GM12872 (cell line): ENCODE measurements at regions not wholly inside any gene's neighbourhood (a gene's known extent, or its start where the extent isn't known, plus 50 kb on each side); places are given as distances from the start of the nearest gene placed in this dataset.

Experiments
- TF ChIP-seq, protein P1 (sequence below): IDR thresholded peaks from 3 replicates; pipeline ENCODE4 v1.5.1; 2011; ENCODE audit warnings: low read depth, mild to moderate bottlenecking, low read length, moderate library complexity; ENCODE audit not compliant: insufficient read depth

DNA sequence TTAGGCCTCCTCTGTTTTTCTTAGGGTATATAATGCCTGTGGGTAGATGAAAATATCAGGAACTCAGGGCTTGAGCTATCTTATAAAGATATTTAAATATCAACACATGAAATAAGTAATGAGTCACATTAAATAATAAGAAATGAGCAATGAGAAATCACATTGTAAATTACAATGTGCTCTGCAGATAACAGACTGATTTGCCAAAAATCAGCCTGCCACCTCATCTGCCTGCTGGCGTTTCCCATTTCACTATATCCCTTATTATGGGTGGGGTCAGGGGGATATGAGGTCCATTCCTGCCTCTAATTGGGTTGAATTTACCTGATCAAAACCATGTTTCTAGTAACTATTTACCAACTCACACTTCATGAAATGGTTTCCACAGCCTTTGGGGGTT, 335.2 kb downstream of the CDC5L start:
- TF ChIP-seq, protein P1, sequence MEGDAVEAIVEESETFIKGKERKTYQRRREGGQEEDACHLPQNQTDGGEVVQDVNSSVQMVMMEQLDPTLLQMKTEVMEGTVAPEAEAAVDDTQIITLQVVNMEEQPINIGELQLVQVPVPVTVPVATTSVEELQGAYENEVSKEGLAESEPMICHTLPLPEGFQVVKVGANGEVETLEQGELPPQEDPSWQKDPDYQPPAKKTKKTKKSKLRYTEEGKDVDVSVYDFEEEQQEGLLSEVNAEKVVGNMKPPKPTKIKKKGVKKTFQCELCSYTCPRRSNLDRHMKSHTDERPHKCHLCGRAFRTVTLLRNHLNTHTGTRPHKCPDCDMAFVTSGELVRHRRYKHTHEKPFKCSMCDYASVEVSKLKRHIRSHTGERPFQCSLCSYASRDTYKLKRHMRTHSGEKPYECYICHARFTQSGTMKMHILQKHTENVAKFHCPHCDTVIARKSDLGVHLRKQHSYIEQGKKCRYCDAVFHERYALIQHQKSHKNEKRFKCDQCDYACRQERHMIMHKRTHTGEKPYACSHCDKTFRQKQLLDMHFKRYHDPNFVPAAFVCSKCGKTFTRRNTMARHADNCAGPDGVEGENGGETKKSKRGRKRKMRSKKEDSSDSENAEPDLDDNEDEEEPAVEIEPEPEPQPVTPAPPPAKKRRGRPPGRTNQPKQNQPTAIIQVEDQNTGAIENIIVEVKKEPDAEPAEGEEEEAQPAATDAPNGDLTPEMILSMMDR = no peak

DNA sequence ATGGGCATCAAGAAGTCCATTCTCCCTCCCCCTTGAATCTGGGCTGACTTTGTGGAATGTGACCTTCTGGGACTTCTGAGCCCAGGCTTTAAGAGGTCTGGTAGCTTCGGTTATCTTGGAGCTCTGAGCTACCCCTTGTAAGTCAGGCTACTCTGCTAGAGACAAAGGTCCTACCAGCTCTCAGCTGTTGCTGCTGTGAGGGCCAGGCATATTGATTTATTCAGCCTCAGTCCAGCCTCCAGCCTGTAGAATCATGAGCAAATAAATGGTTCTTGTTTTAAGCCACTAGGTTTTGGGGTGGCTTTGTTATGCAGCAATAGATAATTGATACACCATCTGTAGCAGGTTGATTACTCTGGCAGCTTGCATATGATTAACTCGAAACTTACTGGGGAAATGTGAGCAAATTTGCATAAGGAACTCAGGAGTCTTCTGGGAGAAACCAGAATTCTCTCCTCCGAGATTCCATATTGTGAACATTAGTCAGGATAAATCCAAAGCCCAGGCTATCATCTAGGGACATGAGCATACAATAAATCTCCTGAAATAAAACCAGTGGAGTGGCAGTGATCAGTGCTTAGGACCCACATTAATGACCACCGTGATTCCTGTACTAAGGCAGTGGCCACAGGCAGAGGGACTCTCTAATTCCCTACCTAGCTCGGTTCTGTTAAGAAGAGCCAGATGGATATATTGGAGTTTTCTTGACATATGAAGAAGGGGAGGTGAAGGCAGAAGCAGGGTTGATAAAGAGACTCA, 336.1 kb downstream of the CDC5L start:
- TF ChIP-seq, protein P1 = no peak

DNA sequence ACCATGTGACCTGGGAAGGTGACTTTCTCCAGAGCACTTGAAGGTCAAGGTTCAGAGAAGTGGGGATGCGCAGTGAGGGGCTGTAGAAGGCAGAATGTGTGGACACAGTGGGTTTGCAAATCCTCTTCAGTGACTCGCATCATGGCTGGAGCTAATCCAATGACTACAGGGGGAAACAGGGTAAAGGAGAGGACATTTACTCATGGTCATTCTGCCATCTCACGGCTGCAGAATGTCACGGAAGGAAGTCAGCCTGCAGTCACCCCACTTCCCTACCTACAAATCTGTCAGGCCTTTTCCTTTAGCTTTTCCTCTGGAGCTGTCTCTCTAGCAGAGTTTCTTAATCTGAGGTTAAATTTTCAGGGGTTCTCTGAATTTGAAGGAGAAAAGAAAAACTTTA, 337.6 kb downstream of the CDC5L start:
- TF ChIP-seq, protein P1 = no peak

DNA sequence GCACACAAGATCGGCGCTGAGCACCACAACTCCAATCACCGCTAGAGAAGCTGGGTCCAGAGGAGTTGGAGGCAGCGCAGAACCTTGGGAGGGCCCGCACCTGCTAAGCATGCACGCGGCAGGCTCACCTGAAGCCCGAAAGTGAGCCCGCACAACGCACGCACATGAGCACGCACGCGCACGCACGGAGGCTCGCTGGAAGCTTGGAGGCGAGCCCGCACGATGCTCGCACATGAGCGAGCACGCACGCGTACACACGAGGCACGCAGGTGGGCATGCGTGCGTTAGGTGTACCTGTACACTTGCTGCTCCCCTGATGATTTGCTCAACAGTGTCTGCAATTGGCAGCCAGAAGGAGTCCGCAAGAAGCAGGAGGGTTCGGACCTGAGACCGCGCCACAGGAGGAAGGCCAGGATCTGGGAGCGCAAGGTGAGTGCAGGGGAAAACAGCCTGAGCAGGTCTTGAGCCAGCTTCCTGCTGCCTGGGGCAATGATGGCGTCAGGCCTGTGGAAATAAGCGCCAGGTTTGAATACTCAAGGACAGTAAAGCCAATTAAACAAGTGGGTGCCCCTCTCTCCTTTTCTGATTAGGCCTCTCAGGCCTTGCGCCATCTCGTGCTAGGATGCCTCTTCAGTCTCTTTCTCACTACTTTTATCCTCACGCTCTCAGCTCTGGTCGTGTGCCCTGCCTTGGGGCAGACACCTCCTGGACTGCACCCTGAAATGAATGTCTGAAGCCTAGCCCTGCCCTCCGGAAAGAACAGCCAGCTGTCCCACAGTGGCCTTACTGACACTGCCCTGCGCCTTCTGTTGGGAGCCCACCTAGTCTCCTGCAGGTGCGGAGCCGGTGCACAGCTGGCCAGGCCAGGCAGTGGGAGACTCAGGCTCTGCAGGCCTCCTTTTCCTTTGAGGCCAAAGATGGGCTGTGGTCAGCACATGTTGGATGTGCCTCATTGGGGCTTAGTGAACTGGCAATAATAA, 340.4 kb downstream of the CDC5L start:
- TF ChIP-seq, protein P1 = no peak

DNA sequence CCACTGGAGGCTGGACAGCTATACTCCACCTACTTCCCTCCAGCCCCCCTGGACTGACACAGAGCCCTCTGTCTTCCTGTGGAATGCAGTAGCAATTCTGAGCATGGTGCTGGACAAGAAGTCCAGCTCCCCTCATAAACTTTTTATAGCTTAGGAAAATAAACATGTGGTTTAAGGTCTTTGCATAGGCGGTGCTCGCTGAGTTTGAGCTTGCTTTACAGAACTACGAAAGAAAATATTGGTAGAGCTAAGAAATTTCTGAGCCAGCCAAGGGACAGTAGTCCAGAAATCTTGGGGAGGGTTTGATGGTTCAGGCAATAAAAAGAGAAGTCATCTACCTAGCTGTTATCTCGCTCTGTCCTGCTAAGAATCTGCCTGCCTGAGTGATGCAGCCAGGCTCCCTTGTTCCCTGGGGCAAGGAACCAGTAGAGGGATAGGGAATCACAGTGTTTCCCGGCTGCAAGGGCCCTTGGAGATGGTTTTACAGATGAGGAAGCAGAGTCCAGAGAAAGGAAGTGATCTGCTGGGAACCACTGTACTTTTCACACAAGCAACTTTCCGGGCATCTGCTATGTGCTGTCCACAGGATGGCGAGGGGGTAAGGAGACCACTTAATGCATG, 343.4 kb downstream of the CDC5L start:
- TF ChIP-seq, protein P1 = no peak

DNA sequence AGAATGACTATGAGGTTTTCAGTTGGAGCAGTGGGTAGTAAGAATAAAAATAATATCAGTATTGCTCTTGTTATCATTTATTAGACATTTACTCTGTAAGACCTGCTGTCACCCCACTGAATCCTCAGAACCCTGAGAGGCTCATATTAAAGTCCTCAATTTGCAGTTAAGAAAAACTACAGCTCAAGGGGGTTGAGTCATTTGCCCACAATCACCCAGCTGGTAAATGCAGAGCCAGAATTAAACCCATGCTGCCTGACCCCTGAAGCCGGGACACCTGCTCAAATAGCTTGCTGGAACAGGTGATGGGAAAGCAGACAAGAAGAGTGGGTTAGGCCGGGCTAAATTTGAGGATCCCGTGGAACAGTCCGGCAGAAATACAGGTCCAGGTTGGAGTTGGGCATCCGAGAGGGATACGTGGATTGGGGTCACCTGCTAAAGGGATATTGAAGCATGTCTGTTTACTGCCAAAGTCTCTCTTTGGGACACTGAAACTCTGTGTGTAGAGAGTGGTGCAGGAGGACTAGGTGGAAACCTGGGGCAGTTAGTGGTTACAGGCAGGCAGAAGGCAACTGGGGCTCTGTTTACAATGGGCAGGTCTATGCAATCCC, 344.1 kb downstream of the CDC5L start:
- TF ChIP-seq, protein P1 = no peak
